ENCODE measurements at regions not wholly inside any gene's neighbourhood (a gene's known extent, or its start where the extent isn't known, plus 50 kb on each side); places are given as distances from the start of the nearest gene placed in this dataset.

DNA sequence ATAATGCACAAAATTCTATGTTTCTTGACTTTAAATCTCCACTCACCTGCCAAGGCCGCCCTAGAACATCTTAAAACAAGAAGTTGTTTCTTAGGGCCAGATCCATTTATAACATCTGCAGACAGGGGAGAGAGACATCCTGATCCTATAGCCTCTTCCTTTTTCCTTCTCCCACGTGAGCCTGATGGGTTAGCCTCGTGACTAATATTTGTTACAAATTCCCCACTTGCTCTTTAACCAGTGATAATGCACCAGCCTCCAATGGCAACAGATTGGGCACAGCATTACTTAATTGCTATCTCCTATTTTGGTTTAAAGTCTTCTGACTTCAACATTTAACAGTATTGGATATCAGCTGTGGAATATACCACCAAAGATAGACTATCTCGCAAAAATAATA lies 196.5 kb downstream of the GADD45G start:
- H3K27ac Mint-ChIP-seq = no peak overlapping the region
- H3K4me1 Mint-ChIP-seq = no peaks in the 10 kb centered on the region
- no peaks in the 10 kb centered on the region for H3K9me3 Mint-ChIP-seq
- peaks cover 0 to 19% (median 4%) of the 10 kb centered on the region in 3 donors for H3K27me3 Mint-ChIP-seq (ENCODE audit: low read depth in 3 of 3)
- DNase-seq = no peak
- no peaks in the 10 kb centered on the region for H3K36me3 Mint-ChIP-seq
- H3K4me3 Mint-ChIP-seq = no peak overlapping the region

DNA sequence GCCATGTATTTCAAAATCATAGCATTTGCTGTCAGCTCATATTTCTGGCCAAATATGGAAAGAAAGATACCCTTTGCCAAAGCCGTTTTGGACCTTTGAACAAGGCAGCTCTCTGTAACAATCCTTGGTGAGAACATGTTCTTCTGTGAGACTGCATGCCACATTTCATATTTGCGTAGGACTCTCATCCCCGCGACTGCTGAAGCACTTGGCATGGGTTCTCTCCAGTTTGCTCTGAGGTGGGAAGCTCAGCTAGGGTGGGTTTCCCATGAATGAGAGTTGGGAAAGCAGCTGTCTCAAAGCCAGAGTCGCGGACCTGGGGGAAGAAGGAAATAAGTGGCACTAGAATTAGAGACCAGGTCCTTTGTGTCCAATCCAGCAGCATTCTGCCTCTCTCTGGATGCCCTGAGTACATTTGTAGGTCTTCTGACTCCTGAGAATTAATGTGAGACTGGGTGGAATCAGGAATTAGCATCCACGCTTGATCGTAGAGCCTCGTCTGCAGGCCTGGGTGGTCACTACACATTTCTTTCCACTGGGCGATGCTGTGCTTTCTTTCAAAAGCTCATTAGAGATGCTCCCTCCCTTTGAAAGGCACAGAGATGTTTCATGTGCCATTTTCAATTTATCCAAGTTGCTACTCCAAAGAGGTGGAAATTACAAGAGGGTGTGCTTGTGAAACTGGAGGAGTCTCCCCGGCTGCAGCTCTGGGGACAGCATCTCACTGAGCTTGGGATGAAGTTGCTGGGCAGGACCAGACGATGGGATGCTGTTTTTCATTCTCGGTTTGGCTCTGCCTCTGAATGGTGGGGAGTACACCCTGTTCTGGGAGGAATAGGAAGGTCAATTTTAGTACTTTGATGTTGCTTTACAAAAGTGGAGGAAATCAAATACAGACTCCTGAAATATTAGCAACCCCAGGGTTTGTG lies 197.2 kb downstream of the GADD45G start:
- H3K9me3 Mint-ChIP-seq = no peaks in the 10 kb centered on the region
- no peak overlapping the region for H3K27ac Mint-ChIP-seq
- no peaks in the 10 kb centered on the region for H3K36me3 Mint-ChIP-seq
- no peak overlapping the region for H3K4me3 Mint-ChIP-seq
- H3K27me3 Mint-ChIP-seq (ENCODE audit: low read depth in 3 of 3) = peaks cover 0 to 20% (median 4%) of the 10 kb centered on the region in 3 donors
- no peaks in the 10 kb centered on the region for H3K4me1 Mint-ChIP-seq
- no peak for DNase-seq

DNA sequence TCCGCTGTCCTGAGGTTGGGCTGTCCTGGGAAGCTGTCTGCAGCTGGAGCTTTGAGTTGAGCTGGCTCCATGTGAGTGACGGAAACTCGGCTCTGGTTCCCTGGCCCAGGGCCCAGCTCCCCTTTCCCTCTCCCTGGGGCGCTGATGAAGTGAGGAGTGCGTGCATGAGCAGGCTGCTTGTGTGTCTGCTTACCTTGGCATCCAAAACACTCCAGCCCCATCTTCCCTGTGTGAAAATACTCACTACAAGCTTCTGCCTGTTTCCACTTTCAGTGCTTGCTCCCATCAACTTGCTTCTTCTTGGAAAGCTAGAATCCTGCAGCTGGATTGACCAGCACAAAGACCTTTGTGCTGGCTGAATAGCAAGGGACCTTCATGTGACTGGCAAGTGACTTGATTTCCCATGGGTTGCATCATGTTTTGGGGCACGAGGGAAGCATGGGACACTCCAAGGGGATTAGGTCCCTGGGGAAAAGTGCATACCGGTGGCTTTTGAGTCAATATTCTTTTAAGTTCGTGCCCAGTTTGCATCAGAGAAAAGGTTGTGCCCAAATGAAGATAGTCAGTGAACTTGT lies 198.1 kb downstream of the GADD45G start:
- no peak for DNase-seq
- H3K9me3 Mint-ChIP-seq = no peaks in the 10 kb centered on the region
- peaks cover 0 to 20% (median 4%) of the 10 kb centered on the region in 3 donors for H3K27me3 Mint-ChIP-seq (ENCODE audit: low read depth in 3 of 3)
- no peaks in the 10 kb centered on the region for H3K36me3 Mint-ChIP-seq
- no peak overlapping the region for H3K27ac Mint-ChIP-seq
- no peak overlapping the region for H3K4me3 Mint-ChIP-seq
- H3K4me1 Mint-ChIP-seq = no peaks in the 10 kb centered on the region

DNA sequence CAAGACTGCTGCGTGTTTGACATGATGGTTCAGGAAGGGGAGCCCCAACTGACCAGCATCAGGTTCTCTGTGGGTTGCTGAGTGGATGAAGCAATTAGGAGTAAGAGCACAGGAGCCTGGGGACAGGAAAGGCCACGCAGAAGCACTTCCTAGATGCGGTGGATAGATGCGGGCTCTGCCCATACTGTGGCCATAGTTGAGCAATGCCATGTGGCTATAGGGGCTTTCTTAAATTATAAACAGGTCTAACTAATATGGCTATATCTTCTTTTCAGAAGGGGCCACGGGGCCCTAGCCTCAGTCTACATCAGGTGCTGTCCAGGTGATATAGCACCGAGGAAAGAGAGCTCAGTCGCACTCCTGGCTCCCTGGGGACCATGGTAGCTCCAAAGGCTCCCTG lies 198.6 kb downstream of the GADD45G start:
- H3K36me3 Mint-ChIP-seq = no peaks in the 10 kb centered on the region
- H3K27me3 Mint-ChIP-seq (ENCODE audit: low read depth in 3 of 3) = peaks cover 0 to 20% (median 4%) of the 10 kb centered on the region in 3 donors
- no peak overlapping the region for H3K27ac Mint-ChIP-seq
- no peaks in the 10 kb centered on the region for H3K9me3 Mint-ChIP-seq
- no peak overlapping the region for H3K4me3 Mint-ChIP-seq
- no peaks in the 10 kb centered on the region for H3K4me1 Mint-ChIP-seq
- DNase-seq = no peak

DNA sequence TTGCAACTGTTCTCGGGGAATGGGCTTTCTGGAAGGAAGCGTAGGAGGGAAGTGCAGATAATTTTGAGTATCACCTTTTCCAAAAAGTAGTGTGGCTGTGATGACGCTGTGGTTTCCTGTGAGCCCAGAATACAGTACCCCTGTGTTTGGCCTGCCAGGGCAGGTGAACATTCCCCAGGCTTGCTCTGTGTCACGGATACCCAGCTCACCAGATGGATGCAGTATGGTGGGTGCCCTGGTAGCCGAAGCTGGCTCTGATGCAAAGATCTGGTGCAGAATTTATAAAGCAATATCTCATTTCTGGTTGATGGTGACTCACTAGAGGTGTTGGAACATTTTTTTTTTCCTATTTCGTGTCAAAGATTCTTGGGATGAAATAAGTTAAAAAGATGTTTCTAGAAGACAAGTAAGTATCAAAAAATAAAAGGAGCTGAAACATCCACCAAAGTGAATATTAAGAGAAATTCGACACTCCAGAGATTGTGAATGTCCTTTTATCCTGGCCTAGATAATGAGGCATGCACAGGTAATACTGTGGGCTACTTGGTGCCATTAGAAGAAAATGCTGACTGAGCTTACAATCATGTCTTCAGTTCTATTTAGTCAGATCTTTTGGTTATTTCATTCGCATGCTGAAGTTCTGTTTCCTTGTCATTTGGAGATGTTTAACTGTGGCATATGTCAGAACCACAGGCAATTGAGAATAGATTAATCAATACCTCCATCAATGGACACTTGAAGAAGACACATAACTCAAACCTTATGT lies 200.1 kb downstream of the GADD45G start:
- Mint-ChIP-seq H3K36me3 (no peaks in the 10 kb centered on the region), H3K4me1 (no peaks in the 10 kb centered on the region), H3K27ac (no peak overlapping the region), H3K27me3 (ENCODE audit: low read depth in 3 of 3) (peaks cover 0 to 15% (median 2%) of the 10 kb centered on the region in 3 donors), H3K4me3 (no peak overlapping the region), H3K9me3 (no peaks in the 10 kb centered on the region)
- DNase-seq = no peak

DNA sequence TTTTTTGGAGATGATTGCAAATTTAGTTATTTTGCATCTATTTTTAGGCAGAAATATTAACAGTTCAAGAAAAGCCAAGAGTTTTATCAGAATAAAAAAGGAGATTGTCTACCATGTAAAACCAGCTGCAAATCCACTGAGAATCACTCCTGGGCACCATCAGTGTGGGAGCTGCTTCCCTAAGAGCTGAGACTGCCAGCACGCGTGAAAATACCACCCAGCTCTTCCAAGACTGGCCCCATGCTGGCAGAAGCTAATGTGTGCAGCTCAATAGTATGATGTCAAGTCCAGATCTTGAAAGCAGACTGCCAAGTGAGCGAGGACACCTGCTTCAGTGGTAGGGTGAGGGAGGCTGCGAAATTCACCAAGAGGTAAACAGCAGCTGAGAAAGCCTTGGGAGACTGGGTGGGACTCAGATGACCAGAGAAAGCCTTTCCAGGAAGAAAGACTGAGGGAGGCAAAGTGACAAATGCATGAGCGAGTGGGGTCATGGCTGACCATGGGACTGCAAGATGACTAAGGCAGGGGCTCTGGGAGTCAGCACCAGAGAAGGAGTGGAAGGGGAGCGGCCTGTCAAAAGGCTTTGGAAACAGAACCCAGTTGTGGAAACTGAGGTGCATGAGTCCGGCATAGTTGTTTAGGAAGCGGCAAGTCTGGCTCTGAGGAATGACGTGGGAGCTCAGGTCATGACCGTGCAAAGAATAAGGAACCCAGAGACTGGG lies 200.9 kb downstream of the GADD45G start:
- no peak for DNase-seq
- Mint-ChIP-seq H3K4me1 (no peaks in the 10 kb centered on the region), H3K27me3 (ENCODE audit: low read depth in 3 of 3) (peaks cover 0 to 15% (median 2%) of the 10 kb centered on the region in 3 donors), H3K9me3 (no peaks in the 10 kb centered on the region), H3K27ac (no peak overlapping the region), H3K36me3 (no peaks in the 10 kb centered on the region), H3K4me3 (no peak overlapping the region)

DNA sequence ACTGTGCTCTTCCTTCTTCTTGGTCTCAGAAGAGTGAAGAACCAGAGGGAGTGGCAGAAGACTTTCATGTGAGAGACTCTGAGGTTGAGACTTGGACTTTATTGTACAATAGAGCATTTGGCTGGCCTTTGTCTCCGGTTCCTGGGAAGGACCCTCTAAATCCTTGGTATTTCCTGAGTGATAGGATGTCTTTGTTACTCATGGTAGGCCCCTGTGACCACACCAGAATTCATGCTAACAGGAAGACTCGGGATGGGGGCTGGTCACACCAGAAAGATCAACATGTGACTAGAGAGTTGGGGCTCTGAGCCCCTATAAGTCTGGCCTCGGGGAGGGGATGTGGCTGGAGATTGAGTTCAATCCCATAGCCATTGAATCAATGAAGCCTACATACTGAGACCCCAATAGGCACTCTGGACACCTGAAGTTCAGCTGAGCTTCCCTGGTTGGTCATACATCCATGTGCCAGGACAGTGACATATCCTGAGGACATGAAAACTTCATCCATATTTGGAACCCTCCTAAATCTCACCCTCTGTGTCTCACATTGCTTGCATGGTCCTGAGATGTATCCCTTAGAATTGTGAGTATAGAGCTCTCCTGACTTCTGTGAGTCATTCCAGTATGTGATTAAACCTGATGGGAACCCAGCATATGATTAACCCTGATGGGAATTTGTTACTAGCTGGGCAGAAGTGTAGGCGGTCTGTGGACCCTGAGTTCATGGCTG lies 201.7 kb downstream of the GADD45G start:
- Mint-ChIP-seq H3K4me1 (no peaks in the 10 kb centered on the region), H3K27ac (no peak overlapping the region), H3K36me3 (no peaks in the 10 kb centered on the region)

DNA sequence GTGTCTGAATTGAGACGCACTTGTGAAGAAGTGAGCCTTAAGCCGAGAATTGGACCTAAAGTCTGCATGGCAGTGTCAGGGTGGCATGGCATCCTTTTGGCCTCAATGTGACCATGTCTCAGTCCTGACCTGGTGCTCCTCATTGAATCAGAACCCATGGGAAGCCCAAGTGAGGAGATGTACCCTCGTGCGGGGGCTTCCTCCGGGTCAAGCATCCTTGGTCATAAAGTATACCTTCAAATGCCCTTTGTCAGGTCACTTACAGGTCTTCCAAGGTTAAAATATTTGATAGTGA lies 202.2 kb downstream of the GADD45G start:
- Mint-ChIP-seq H3K9me3 (no peaks in the 10 kb centered on the region), H3K4me1 (no peaks in the 10 kb centered on the region), H3K27ac (no peak overlapping the region), H3K36me3 (no peaks in the 10 kb centered on the region), H3K27me3 (ENCODE audit: low read depth in 3 of 3) (peaks cover 0 to 17% (median 0%) of the 10 kb centered on the region in 3 donors), H3K4me3 (no peak overlapping the region)
- DNase-seq = no peak

More for the DNA sequence above, 201.7 kb downstream of the GADD45G start:
- no peak for DNase-seq
- Mint-ChIP-seq H3K27me3 (ENCODE audit: low read depth in 3 of 3) (peaks cover 0 to 15% (median 2%) of the 10 kb centered on the region in 3 donors), H3K9me3 (no peaks in the 10 kb centered on the region), H3K4me3 (no peak overlapping the region)

DNA sequence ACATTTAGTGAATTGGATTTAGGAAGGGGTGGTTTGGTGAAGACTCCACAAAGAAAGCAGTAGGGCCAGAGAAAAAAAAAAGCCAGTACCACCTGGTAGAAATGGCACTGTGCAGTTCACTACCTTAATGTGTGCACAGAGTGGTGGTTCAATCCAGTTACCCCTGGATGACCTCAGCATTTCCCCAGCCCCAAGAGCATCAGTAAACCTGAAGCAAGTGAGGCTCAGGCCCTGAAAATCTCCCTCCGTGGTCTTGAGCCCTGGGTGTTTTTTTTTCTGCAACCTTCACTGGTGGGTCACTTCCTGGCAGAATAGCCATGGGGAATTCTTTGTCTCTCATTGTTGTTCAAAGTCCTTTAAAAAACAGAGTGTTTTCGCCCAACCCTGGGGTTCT lies 202.9 kb downstream of the GADD45G start:
- Mint-ChIP-seq H3K9me3 (no peaks in the 10 kb centered on the region), H3K27me3 (ENCODE audit: low read depth in 3 of 3) (peaks cover 0 to 19% (median 0%) of the 10 kb centered on the region in 3 donors), H3K36me3 (no peaks in the 10 kb centered on the region), H3K4me1 (no peaks in the 10 kb centered on the region), H3K27ac (no peak overlapping the region), H3K4me3 (no peak overlapping the region)
- DNase-seq = no peak

DNA sequence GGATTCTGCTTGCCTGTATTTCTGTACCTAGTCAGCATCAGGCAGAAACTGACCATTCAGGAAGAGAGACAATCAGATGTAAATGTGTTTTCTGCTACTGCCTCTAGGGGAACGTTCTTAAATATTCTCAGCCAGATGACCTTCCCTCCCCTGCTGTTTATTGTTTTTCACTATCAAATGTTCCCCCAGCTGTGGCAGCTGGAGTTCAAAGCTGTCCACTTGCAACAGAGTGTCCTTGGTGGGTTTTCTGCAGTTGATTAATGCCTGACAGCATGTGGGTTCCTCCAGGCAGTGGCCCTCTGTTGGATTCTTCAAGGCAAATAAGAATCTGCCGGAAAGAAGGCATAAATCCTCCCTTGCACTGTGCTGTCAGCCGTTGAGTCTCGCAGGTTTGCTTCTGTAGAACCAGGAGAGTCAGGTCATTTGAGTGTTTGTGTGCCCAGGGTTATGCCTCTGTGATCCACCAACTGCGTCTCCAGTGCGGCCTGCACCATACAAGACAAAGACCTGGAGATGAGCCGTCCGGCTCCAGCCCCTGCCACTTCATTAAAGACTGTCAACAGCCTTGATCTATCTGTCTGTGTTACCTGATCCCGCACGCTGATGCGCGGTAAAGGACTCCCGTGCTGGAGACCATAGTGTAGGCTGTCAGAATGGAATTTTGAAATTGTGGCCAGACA lies 203.4 kb downstream of the GADD45G start:
- no peak overlapping the region for H3K27ac Mint-ChIP-seq
- no peaks in the 10 kb centered on the region for H3K4me1 Mint-ChIP-seq
- no peak overlapping the region for H3K4me3 Mint-ChIP-seq
- no peaks in the 10 kb centered on the region for H3K9me3 Mint-ChIP-seq
- DNase-seq = no peak
- no peaks in the 10 kb centered on the region for H3K36me3 Mint-ChIP-seq
- peaks cover 0 to 19% (median 2%) of the 10 kb centered on the region in 3 donors for H3K27me3 Mint-ChIP-seq (ENCODE audit: low read depth in 3 of 3)

DNA sequence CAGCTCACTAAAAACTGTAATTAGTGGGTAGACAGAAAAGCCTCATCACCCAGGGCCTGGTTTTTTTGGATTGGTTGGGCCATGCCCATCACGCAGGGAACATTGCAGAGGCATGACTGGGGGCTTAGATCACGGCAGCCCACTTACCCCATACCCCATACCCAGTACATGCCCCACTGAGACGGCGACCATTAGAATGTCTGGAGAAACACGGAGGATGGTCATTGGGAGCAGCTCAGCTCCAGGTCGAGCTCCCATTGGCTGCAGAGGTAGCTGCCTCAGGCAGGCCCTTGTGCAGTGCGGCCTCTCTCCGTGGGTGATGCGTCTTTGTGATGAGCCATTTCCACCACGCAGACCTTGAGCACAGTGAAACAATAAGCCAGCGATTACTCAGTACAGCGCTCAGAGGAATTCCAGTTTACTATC lies 204.0 kb downstream of the GADD45G start:
- DNase-seq = no peak
- H3K27ac Mint-ChIP-seq = no peak overlapping the region
- H3K36me3 Mint-ChIP-seq = no peaks in the 10 kb centered on the region
- H3K4me1 Mint-ChIP-seq = no peaks in the 10 kb centered on the region
- H3K9me3 Mint-ChIP-seq = no peaks in the 10 kb centered on the region
- peaks cover 0 to 18% (median 2%) of the 10 kb centered on the region in 3 donors for H3K27me3 Mint-ChIP-seq (ENCODE audit: low read depth in 3 of 3)
- no peak overlapping the region for H3K4me3 Mint-ChIP-seq

DNA sequence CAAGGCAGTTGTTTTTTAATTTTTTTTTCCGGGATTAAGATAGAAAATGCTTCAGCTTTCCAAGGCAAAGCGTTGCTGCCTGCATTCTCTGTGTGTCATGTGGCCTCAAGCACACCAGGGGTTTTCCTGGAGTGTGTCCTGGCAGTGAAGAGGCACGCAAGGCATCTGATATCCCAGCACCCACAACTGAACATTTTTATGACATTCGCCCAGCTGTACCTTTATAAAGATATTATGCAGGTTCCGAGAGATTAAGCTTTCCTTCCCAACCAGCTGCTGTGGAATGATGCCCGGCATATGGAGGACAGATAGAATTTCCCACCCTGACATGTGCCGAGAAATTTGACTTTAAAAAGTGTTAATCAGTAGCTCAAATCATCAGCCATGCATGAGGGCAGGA lies 205.6 kb downstream of the GADD45G start:
- no peak for DNase-seq
- Mint-ChIP-seq H3K27me3 (ENCODE audit: low read depth in 3 of 3) (peaks cover 0 to 13% (median 2%) of the 10 kb centered on the region in 3 donors), H3K36me3 (no peaks in the 10 kb centered on the region), H3K27ac (no peak overlapping the region), H3K9me3 (no peaks in the 10 kb centered on the region), H3K4me1 (no peaks in the 10 kb centered on the region), H3K4me3 (no peak overlapping the region)

DNA sequence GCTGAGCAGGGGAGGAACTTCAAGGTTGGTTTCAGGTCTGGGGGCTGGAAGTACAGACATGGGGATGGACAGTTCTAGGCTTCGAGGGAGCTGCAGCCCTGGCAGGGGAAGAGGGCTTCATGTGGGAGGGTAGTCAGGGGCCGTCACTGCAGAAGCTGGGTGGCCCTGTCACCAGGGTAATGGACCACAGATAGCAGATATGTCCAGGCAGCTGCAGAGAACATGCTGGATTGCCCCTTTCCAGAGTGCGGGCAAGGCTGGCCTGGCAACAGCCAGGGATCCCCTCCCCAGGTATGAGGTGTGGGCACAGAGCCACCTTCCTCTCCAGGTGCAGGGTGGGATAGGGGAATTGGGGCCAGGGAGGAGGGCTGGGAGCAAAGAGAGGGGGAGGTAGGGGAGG lies 206.5 kb downstream of the GADD45G start:
- H3K36me3 Mint-ChIP-seq = no peaks in the 10 kb centered on the region
- H3K9me3 Mint-ChIP-seq = no peaks in the 10 kb centered on the region
- H3K4me1 Mint-ChIP-seq = no peaks in the 10 kb centered on the region
- H3K27me3 Mint-ChIP-seq (ENCODE audit: low read depth in 3 of 3) = peaks cover 0 to 5% (median 2%) of the 10 kb centered on the region in 3 donors
- H3K4me3 Mint-ChIP-seq = no peak overlapping the region
- DNase-seq = no peak
- no peak overlapping the region for H3K27ac Mint-ChIP-seq
